GM06990 (cell line): ENCODE measurements at regions not wholly inside any gene's neighbourhood (a gene's known extent, or its start where the extent isn't known, plus 50 kb on each side); places are given as distances from the start of the nearest gene placed in this dataset.

Source experiments
- DNase-seq: peaks from one replicate; pipeline ENCODE4 v3.0.0-alpha.2; 2011; ENCODE audit not compliant: insufficient read length; ENCODE audit errors: extremely low read depth
- H3K27me3 ChIP-seq: replicated peaks from 2 replicates; pipeline ENCODE4 v1.6.0; 2011; ENCODE audit warnings: low read length; ENCODE audit not compliant: control insufficient read depth, insufficient read depth
- H3K36me3 ChIP-seq: 2 replicates; pipeline ENCODE4 v1.5.1; 2011; ENCODE audit warnings: low read length; ENCODE audit not compliant: control insufficient read depth, insufficient read depth
- H3K4me3 ChIP-seq: replicated peaks from 2 replicates; pipeline ENCODE4 v1.5.1; 2011; ENCODE audit warnings: low read depth, mild to moderate bottlenecking, control low read depth, low read length
- CTCF ChIP-seq: IDR thresholded peaks from 2 replicates; pipeline ENCODE4 v1.5.1; 2011; ENCODE audit warnings: low read length, control low read depth, mild to moderate bottlenecking, inconsistent platforms; ENCODE audit not compliant: insufficient read depth, poor library complexity, severe bottlenecking

- Histone ChIP-seq H3K36me3 (no peaks in the 10 kb centered on the region), H3K27me3 (no peaks in the 10 kb centered on the region), H3K4me3 (no peak overlapping the region)
- peak; percentile 54 for TF ChIP-seq CTCF
- no peak for DNase-seq
Observed at GRCh38 chr15:94670438-94671034, 439.2 kb downstream of the MCTP2 start.

GRCh38 chr15:94671858-94672532 is 440.6 kb downstream of the MCTP2 start:
- H3K36me3 ChIP-seq, result no peaks in the 10 kb centered on the region
- TF ChIP-seq CTCF, result no peak
- H3K4me3 ChIP-seq, result no peak overlapping the region
- DNase-seq, result no peak
- H3K27me3 ChIP-seq, result no peaks in the 10 kb centered on the region

- Histone ChIP-seq H3K4me3 (no peak overlapping the region), H3K27me3 (no peaks in the 10 kb centered on the region), H3K36me3 (no peaks in the 10 kb centered on the region)
- no peak for DNase-seq
- TF ChIP-seq CTCF, result no peak
Observed at GRCh38 chr15:94673801-94674200, 442.4 kb downstream of the MCTP2 start.

- DNase-seq, result no peak
- TF ChIP-seq CTCF, result no peak
- H3K36me3 ChIP-seq, result no peaks in the 10 kb centered on the region
- no peaks in the 10 kb centered on the region for H3K27me3 ChIP-seq
- H3K4me3 ChIP-seq, result no peak overlapping the region
Observed at GRCh38 chr15:94674296-94674695, 442.9 kb downstream of the MCTP2 start.

GRCh38 chr15:94677202-94677790 is 445.9 kb downstream of the MCTP2 start:
- H3K27me3 ChIP-seq, result no peaks in the 10 kb centered on the region
- H3K4me3 ChIP-seq, result no peak overlapping the region
- no peak for TF ChIP-seq CTCF

More at GRCh38 chr15:94677202-94677790, 445.9 kb downstream of the MCTP2 start:
- no peaks in the 10 kb centered on the region for H3K36me3 ChIP-seq
- no peak for DNase-seq
